Activated CD4-positive, alpha-beta memory T cell treated with anti-CD3 and anti-CD28 coated beads for 36 hours (primary cell): ENCODE measurements at regions not wholly inside any gene's neighbourhood (a gene's known extent, or its start where the extent isn't known, plus 50 kb on each side); places are given as distances from the start of the nearest gene placed in this dataset.
"Not testable (repeated sequence)": the region's sequence is repeated elsewhere in the genome, so short reads cannot be mapped to it uniquely, and the experiment has no call there.

Experiments
- CTCF ChIA-PET: fragments of 350-600 bp; sonication (Branson Sonifier 250); formaldehyde crosslinking; loops from one replicate; lab custom pipeline; 2021; ENCODE audit warnings: antibody characterized with exemption, inconsistent platforms; lab: Charles Lee
- POLR2A ChIA-PET: fragments of 350-600 bp; sonication (Branson Sonifier 250); formaldehyde crosslinking; loops from one replicate; lab custom pipeline; 2021; ENCODE audit warnings: antibody characterized with exemption; lab: Charles Lee
- DNase-seq: peaks from one replicate; pipeline ENCODE4 v3.0.0-alpha.2; 2020
- H3K27ac Mint-ChIP-seq: one replicate; pipeline ENCODE4 v1.8.0; 2021; ENCODE audit warnings: mixed read lengths
- H3K27me3 Mint-ChIP-seq: one replicate; pipeline ENCODE4 v1.8.0; 2021; ENCODE audit warnings: mixed read lengths
- H3K36me3 Mint-ChIP-seq: one replicate; pipeline ENCODE4 v1.8.0; 2021; ENCODE audit warnings: mixed read lengths
- H3K4me1 Mint-ChIP-seq: one replicate; pipeline ENCODE4 v1.8.0; 2021; ENCODE audit warnings: low read depth, mixed read lengths
- H3K4me3 Mint-ChIP-seq: one replicate; pipeline ENCODE4 v1.8.0; 2021; ENCODE audit warnings: mild to moderate bottlenecking, mixed read lengths
- H3K9me3 Mint-ChIP-seq: one replicate; pipeline ENCODE4 v1.8.0; 2021; ENCODE audit warnings: mixed read lengths
- intact Hi-C: fragments of 100-400 bp; cut with micrococcal nuclease; formaldehyde crosslinking; loops from one replicate; pipeline ENCODE4 v1.15.1; 2023

DNA sequence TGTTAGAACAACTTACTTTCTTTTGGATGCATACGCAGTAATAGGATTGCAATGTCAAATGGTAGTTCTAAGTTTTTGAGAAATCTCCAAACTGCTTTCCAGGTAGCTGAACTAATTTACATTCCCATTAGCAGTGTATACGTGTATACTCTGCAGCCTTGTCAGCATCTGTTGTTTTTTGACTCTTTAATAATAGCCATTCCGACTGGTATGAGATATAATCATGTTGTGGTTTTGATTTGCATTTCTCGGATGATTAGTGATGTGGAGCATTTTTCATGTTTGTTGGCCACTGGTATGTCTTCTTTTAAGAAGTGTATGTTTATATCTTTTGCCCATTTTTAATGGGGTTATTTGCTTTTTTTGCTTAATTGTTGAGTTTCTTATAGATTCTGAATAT lies 76.9 kb upstream of the HNRNPA1L2 start:
- H3K4me3 Mint-ChIP-seq, DNase-seq, POLR2A ChIA-PET: not testable (repeated sequence)

DNA sequence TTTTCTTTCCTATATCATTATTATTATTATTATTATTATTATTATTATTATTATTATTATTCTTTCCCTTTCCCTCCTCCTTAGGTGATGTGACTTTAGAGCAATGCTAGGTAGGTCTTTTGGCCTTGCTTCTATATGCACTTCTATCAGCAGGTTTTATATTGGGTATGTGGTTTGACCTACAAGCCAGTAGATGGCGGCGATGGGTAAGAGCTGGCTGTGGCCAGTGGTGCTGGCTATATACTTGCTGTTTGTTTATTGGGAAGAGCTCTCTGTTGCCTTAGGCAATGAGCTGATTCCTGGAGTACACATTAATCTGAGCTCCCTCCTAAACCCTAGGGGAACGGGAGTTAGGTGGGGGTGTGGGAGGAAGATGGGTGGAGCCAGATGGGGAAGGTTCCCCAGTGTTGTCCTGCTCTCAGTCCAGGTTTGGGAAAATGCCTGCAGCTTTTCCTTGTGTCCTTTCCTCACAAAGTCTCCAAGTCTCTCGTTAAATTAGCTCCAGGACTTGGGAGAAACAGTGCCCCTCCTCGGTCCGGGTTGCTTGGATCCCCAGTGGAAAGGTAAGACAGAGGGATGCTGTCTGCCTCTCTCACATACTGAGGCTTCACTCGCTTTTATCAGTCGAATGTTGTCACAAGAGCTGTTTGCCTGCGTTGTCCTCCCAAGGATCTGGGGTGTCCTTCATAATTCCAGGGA lies 72.2 kb upstream of the HNRNPA1L2 start:
- POLR2A ChIA-PET, H3K27ac Mint-ChIP-seq, H3K27me3 Mint-ChIP-seq, H3K36me3 Mint-ChIP-seq, intact Hi-C loops, H3K4me1 Mint-ChIP-seq, H3K9me3 Mint-ChIP-seq, H3K4me3 Mint-ChIP-seq: not testable (repeated sequence)
- CTCF ChIA-PET, result interaction anchor here (0.7 kb wide), 1 partner anchor 91 kb away, joined by 3 read pairs; no protein-coding TSS in a partner anchor
- DNase-seq, result peak; percentile 40

More for the DNA sequence above, 76.9 kb upstream of the HNRNPA1L2 start:
- H3K27me3 Mint-ChIP-seq, intact Hi-C loops, CTCF ChIA-PET, H3K27ac Mint-ChIP-seq, H3K4me1 Mint-ChIP-seq, H3K36me3 Mint-ChIP-seq, H3K9me3 Mint-ChIP-seq: not testable (repeated sequence)

DNA sequence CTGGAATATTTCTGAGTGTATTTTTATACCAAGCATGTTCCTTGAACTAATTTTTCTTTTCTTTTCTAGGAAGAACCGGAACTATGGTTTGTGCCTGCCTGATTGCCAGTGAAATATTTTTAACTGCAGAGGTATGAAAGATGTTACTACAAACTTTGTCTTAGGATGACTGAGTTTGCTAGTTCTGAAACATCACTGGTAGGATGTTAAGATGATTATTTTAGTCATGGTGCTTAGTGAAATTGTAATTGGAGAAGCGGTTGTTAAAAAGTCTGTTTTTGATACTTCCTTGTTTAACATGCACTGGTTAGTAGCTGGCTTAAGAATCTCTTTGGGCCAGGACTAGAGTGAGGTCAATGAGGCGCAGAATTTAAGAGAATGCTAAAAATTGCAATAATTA lies 71.1 kb upstream of the HNRNPA1L2 start:
- intact Hi-C loops, result not testable (repeated sequence)

DNA sequence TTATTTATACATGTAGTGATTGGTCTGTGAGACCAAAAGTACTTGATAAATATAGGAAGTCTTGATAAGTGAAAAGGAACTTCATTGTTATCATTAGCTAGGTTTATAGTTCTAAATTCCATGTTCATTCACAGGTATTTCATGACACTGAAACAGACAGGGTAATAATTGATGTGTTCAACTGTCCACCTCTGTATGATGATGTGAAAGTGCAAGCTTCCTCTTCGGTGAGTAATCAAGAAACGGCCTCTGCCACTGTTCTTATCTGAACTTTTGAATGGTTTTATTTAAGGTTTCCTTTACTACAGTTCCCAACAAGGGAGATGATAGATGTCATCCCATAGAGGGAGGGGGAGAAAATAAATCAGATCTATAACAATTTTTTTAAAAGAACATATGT lies 59.3 kb upstream of the HNRNPA1L2 start:
- H3K4me1 Mint-ChIP-seq, H3K9me3 Mint-ChIP-seq, POLR2A ChIA-PET, CTCF ChIA-PET, DNase-seq, H3K36me3 Mint-ChIP-seq, H3K4me3 Mint-ChIP-seq, H3K27me3 Mint-ChIP-seq, H3K27ac Mint-ChIP-seq, intact Hi-C loops: not testable (repeated sequence)

More for the DNA sequence above, 71.1 kb upstream of the HNRNPA1L2 start:
- H3K4me1 Mint-ChIP-seq, H3K36me3 Mint-ChIP-seq, CTCF ChIA-PET, H3K27me3 Mint-ChIP-seq, H3K9me3 Mint-ChIP-seq, POLR2A ChIA-PET, DNase-seq, H3K4me3 Mint-ChIP-seq, H3K27ac Mint-ChIP-seq: not testable (repeated sequence)
